Kidney (tissue), 13 donors: ENCODE measurements at regions not wholly inside any gene's neighbourhood (a gene's known extent, or its start where the extent isn't known, plus 50 kb on each side); places are given as distances from the start of the nearest gene placed in this dataset.
A peak's percentile ranks its signal among the peaks of the same experiment; 100 is the strongest.

Experiments used
- DNase-seq, 5 donors: peaks; one replicate each; pipeline ENCODE4 v3.0.0-alpha.2; 2013 to 2020
- FAIRE-seq: peaks from 2 replicates; lab custom pipeline; 2012; peaks lifted over from hg19 to GRCh38; lab: Jason Lieb, UNC
- H3K27ac ChIP-seq, 2 donors: one replicate each; pipeline ENCODE4 v1.7.0; 2013; ENCODE audit warnings: low read depth in 2 of 2, low read length in 2 of 2, inconsistent platforms in 1 of 2
- H3K27me3 ChIP-seq: one replicate; pipeline ENCODE4 v1.7.1; 2013; ENCODE audit warnings: low read length, inconsistent platforms; ENCODE audit not compliant: control insufficient read depth, insufficient read depth
- H3K36me3 ChIP-seq, 3 donors: one replicate each; pipeline versions ENCODE4 v1.7.0 to v1.7.1; 2013; ENCODE audit warnings: low read length in 3 of 3, control low read depth in 1 of 3, inconsistent platforms in 1 of 3; ENCODE audit not compliant: insufficient read depth in 3 of 3, control insufficient read depth in 2 of 3
- H3K4me1 ChIP-seq, 3 donors: one replicate each; pipeline versions ENCODE4 v1.7.0 to v1.7.1; 2013; ENCODE audit warnings: low read length in 3 of 3, inconsistent platforms in 1 of 3, low read depth in 1 of 3; ENCODE audit not compliant: control insufficient read depth in 2 of 3, insufficient read depth in 2 of 3
- H3K4me3 ChIP-seq, 3 donors: one replicate each; pipeline versions ENCODE4 v1.7.0 to v1.8.1; 2013; ENCODE audit warnings: low read length in 3 of 3, control low read depth in 1 of 3, inconsistent platforms in 1 of 3
- H3K9ac ChIP-seq, 3 donors: one replicate each; pipeline versions ENCODE4 v1.7.0 to v1.7.1; 2013; ENCODE audit warnings: low read length in 3 of 3, control low read depth in 1 of 3, inconsistent platforms in 1 of 3
- H3K9me3 ChIP-seq, 3 donors: one replicate each; pipeline versions ENCODE4 v1.7.0 to v1.7.1; 2013; ENCODE audit warnings: low read length in 3 of 3, control low read depth in 1 of 3, inconsistent platforms in 1 of 3; ENCODE audit not compliant: control insufficient read depth in 2 of 3, insufficient read depth in 1 of 3
- intact Hi-C: fragments of 100-400 bp; cut with DNase I; formaldehyde crosslinking; loops from one replicate; pipeline ENCODE4 v1.11.1; 2022
- TF ChIP-seq, protein P1 (sequence below): IDR thresholded peaks from 3 replicates; pipeline ENCODE4 v1.5.1; 2012; ENCODE audit warnings: mild to moderate bottlenecking, moderate library complexity, borderline replicate concordance; ENCODE audit not compliant: insufficient read depth; ENCODE audit errors: extremely low read depth
- donor health status: control.
- donor health status: control.
- donor health status: control.
- donor health status: control.
- donor health status: control.
- donor health status: DM: yes; HTN: yes; CAD: no.
- donor health status: Normal renal cell carcinoma (clear cell type).

DNA sequence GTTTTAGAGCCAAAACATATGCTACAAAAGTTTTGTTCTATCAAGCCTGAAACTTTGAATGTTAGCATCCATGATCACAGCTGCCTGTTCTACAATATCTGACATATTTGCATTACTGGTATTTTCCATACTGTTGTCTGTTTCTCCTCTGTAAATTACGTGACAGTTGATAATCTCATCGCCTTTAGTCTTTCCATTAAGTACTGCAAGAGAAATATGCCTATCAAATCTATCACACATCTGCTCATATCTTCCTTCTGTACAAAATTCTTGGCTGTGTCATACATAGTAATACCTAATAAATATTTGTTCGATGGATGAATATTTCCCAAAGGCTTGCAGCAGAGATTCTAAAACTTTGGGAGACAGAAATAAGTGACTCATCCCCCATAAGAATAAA, 717.3 kb downstream of the OTOL1 start:
- TF ChIP-seq, protein P1, sequence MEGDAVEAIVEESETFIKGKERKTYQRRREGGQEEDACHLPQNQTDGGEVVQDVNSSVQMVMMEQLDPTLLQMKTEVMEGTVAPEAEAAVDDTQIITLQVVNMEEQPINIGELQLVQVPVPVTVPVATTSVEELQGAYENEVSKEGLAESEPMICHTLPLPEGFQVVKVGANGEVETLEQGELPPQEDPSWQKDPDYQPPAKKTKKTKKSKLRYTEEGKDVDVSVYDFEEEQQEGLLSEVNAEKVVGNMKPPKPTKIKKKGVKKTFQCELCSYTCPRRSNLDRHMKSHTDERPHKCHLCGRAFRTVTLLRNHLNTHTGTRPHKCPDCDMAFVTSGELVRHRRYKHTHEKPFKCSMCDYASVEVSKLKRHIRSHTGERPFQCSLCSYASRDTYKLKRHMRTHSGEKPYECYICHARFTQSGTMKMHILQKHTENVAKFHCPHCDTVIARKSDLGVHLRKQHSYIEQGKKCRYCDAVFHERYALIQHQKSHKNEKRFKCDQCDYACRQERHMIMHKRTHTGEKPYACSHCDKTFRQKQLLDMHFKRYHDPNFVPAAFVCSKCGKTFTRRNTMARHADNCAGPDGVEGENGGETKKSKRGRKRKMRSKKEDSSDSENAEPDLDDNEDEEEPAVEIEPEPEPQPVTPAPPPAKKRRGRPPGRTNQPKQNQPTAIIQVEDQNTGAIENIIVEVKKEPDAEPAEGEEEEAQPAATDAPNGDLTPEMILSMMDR, result no peak
- H3K27me3 ChIP-seq, result no peaks in the 10 kb centered on the region
- no peak for DNase-seq
- H3K9ac ChIP-seq, result no peak overlapping the region
- intact Hi-C loops, result no loop called here
- no peak overlapping the region for H3K27ac ChIP-seq
- H3K36me3 ChIP-seq, result no peaks in the 10 kb centered on the region
- no peaks in the 10 kb centered on the region for H3K4me1 ChIP-seq
- H3K4me3 ChIP-seq, result no peak overlapping the region
- no peak for FAIRE-seq
- peaks cover 0 to 2% (median 0%) of the 10 kb centered on the region in 3 donors for H3K9me3 ChIP-seq

GRCh38 chr3:162217647-162218046, 721.0 kb downstream of the OTOL1 start:
- DNase-seq, result peak in 1 of 5 donors; percentile 4
- H3K4me1 ChIP-seq, result no peaks in the 10 kb centered on the region
- H3K27ac ChIP-seq, result no peak overlapping the region
- intact Hi-C loops, result no loop called here
- FAIRE-seq, result no peak
- H3K9me3 ChIP-seq, result no peaks in the 10 kb centered on the region
- no peaks in the 10 kb centered on the region for H3K27me3 ChIP-seq
- no peak overlapping the region for H3K9ac ChIP-seq
- no peaks in the 10 kb centered on the region for H3K36me3 ChIP-seq
- TF ChIP-seq, protein P1, result no peak
- no peak overlapping the region for H3K4me3 ChIP-seq

- TF ChIP-seq, protein P1, result no peak
- Histone ChIP-seq H3K9ac (no peak overlapping the region), H3K27ac (no peak overlapping the region), H3K4me1 (no peaks in the 10 kb centered on the region), H3K9me3 (no peaks in the 10 kb centered on the region), H3K4me3 (no peak overlapping the region), H3K36me3 (no peaks in the 10 kb centered on the region), H3K27me3 (no peaks in the 10 kb centered on the region)
- FAIRE-seq, result no peak
- no peak for DNase-seq
- intact Hi-C loops, result no loop called here
These were observed 721.9 kb downstream of the OTOL1 start for GRCh38 chr3:162218479-162218878.

- no peak overlapping the region for H3K4me3 ChIP-seq
- intact Hi-C loops, result no loop called here
- no peaks in the 10 kb centered on the region for H3K4me1 ChIP-seq
- no peaks in the 10 kb centered on the region for H3K9me3 ChIP-seq
- no peaks in the 10 kb centered on the region for H3K27me3 ChIP-seq
- H3K27ac ChIP-seq, result no peak overlapping the region
- TF ChIP-seq, protein P1, result no peak
- DNase-seq, result peak in 1 of 5 donors; percentile 1
- no peaks in the 10 kb centered on the region for H3K36me3 ChIP-seq
- no peak overlapping the region for H3K9ac ChIP-seq
- no peak for FAIRE-seq
These were observed 728.1 kb downstream of the OTOL1 start for GRCh38 chr3:162224746-162225145.
